HCT116 (cell line): ENCODE measurements at regions not wholly inside any gene's neighbourhood (a gene's known extent, or its start where the extent isn't known, plus 50 kb on each side); places are given as distances from the start of the nearest gene placed in this dataset.

Experiments
- CTCF ChIP-seq, 3 experiments: fragments of 200-600 bp in 1 of 3; sonication (generic) in 1 of 3; IDR thresholded peaks in 2 of 3; conservative IDR thresholded peaks in 1 of 3; 2 replicates each; pipeline ENCODE4 v1.5.1; 2012 to 2017; ENCODE audit warnings: low read depth in 2 of 3, low read length in 2 of 3, antibody characterized with exemption in 1 of 3, borderline replicate concordance in 1 of 3, control low read depth in 1 of 3, mild to moderate bottlenecking in 1 of 3, mixed read lengths in 1 of 3, mixed run types in 1 of 3, moderate library complexity in 1 of 3; ENCODE audit not compliant: insufficient read depth in 1 of 3
- EGR1 ChIP-seq: IDR thresholded peaks from 2 replicates; pipeline ENCODE4 v1.6.1; 2012; ENCODE audit warnings: low read depth
- EZH2phosphoT487 ChIP-seq: fragments of 200-600 bp; IDR thresholded peaks from 2 replicates; pipeline ENCODE4 v1.6.1; 2018; ENCODE audit warnings: antibody characterized with exemption, borderline replicate concordance
- JUND ChIP-seq: IDR thresholded peaks from 2 replicates; pipeline ENCODE4 v1.6.1; 2012
- POLR2AphosphoS5 ChIP-seq: IDR thresholded peaks from 2 replicates; pipeline ENCODE4 v1.6.1; 2011; ENCODE audit warnings: mild to moderate bottlenecking, low read depth, low read length, moderate library complexity
- TCF7L2 ChIP-seq: IDR thresholded peaks from 2 replicates; pipeline ENCODE4 v1.7.0; 2011; ENCODE audit warnings: borderline replicate concordance, inconsistent platforms; ENCODE audit not compliant: insufficient read depth, insufficient read length; ENCODE audit errors: extremely low read depth
- YY1 ChIP-seq: IDR thresholded peaks from 2 replicates; pipeline ENCODE4 v1.6.1; 2011; ENCODE audit warnings: low read length, low read depth, moderate library complexity, mild to moderate bottlenecking; ENCODE audit not compliant: insufficient replicate concordance; ENCODE audit errors: extremely low read depth

- TF ChIP-seq CTCF (IDR thresholded peaks at IDR 0.05 in 2 of 3, conservative IDR thresholded peaks at IDR 0.05 in 1 of 3; ENCODE audit: borderline replicate concordance in 1 of 3, insufficient read depth in 1 of 3, low read depth in 2 of 3, low read length in 2 of 3) (no peak), YY1 (no peak), EGR1 (no peak), JUND (no peak), POLR2AphosphoS5 (no peak), EZH2phosphoT487 (no peak), TCF7L2 (no peak)
Measured at GRCh38 chr2:59868981-59869380, 684.5 kb downstream of the BCL11A start.
